Loucy (cell line): ENCODE measurements at regions not wholly inside any gene's neighbourhood (a gene's known extent, or its start where the extent isn't known, plus 50 kb on each side); places are given as distances from the start of the nearest gene placed in this dataset.

Experiments used
- EZH2phosphoT487 ChIP-seq: fragments of 200-600 bp; IDR thresholded peaks from 2 replicates; pipeline ENCODE4 v1.6.1; 2018; ENCODE audit warnings: antibody characterized with exemption, mild to moderate bottlenecking, moderate library complexity, borderline replicate concordance
- TF ChIP-seq, protein P1 (sequence below): fragments of 200-600 bp; sonication (generic); conservative IDR thresholded peaks from 2 replicates; pipeline ENCODE4 v1.5.1; 2014; ENCODE audit warnings: mild to moderate bottlenecking, antibody characterized with exemption, low read length

DNA sequence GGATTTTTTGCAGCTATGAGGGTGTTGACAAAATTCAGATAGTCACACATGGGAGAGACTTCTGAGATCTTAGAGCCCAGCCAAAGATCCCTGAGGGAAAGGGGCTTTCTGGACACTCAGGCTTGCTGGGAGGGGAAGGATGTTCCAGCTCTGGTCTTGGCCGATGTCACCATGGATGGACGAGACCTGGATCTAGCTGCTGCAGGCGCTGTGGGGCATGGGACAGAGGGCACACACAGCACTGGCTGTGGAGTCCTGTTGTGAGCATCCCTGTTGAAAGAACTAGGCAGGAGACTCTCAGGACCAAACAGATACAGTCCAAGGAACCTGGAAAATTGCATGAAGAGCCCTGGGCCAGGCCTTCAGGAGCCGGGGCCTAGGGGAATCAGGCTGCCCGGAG is 80.1 kb upstream of the SDK2 start:
- TF ChIP-seq, protein P1, sequence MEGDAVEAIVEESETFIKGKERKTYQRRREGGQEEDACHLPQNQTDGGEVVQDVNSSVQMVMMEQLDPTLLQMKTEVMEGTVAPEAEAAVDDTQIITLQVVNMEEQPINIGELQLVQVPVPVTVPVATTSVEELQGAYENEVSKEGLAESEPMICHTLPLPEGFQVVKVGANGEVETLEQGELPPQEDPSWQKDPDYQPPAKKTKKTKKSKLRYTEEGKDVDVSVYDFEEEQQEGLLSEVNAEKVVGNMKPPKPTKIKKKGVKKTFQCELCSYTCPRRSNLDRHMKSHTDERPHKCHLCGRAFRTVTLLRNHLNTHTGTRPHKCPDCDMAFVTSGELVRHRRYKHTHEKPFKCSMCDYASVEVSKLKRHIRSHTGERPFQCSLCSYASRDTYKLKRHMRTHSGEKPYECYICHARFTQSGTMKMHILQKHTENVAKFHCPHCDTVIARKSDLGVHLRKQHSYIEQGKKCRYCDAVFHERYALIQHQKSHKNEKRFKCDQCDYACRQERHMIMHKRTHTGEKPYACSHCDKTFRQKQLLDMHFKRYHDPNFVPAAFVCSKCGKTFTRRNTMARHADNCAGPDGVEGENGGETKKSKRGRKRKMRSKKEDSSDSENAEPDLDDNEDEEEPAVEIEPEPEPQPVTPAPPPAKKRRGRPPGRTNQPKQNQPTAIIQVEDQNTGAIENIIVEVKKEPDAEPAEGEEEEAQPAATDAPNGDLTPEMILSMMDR, result no peak
- TF ChIP-seq EZH2phosphoT487, result no peak
